Prostate gland (tissue), 2 donors: ENCODE measurements at regions not wholly inside any gene's neighbourhood (a gene's known extent, or its start where the extent isn't known, plus 50 kb on each side); places are given as distances from the start of the nearest gene placed in this dataset.

Source experiments
- CTCF ChIP-seq, 4 experiments: fragments of 200-600 bp in 2 of 4; fragments of 450-650 bp in 2 of 4; sonication (generic) in 2 of 4; IDR thresholded peaks; 1 replicate in 3 of 4; 2 replicates in 1 of 4; pipeline ENCODE4 v1.5.1; 2016 to 2019; ENCODE audit warnings: antibody characterized with exemption in 4 of 4, mild to moderate bottlenecking in 2 of 4, moderate library complexity in 2 of 4
- POLR2A ChIP-seq: fragments of 450-650 bp; IDR thresholded peaks from one replicate; pipeline ENCODE4 v1.6.1; 2016; ENCODE audit warnings: antibody characterized with exemption, mild to moderate bottlenecking
- POLR2AphosphoS5 ChIP-seq: sonication (generic); formaldehyde crosslinking; IDR thresholded peaks from one replicate; pipeline ENCODE4 v1.6.1; 2017; ENCODE audit warnings: antibody characterized with exemption

GRCh38 chr5:145697251-145697990, 137.7 kb downstream of the PRELID2 start:
- TF ChIP-seq POLR2AphosphoS5 (no peak), CTCF (IDR thresholded peaks at IDR 0.05) (no peak), POLR2A (no peak)
